ENCODE measurements at regions not wholly inside any gene's neighbourhood (a gene's known extent, or its start where the extent isn't known, plus 50 kb on each side); places are given as distances from the start of the nearest gene placed in this dataset.

DNA sequence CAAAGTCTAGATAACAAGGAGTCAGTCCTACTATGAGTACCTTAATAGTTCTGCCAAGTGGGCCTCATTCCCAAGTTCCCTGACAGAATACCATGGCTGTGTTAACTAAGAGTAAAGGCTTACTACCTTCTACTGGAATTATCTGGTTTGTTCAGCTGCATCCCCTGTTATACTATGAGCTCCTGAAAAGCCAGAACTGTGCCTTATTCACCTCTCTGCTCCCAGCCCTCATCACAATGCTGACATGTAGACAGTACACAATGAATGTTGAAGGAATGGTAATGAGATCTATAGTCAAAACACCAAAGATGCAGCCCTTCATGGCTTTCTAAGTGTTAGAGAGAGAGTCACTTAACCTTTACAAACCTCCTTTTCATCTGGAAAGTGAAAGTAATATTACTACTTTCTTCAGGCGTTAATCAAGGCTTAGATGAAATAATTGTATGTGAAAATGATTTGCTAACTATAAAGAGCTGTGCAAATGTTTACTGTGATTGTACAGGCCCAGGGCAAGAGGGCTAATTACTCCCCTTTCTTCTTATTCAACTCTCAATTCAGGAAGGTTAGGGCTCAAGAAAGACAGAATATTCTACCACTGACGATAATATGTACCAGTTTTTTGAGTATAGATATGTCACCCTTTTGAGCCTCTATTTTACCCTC, 70.3 kb upstream of the MROH9 start:
- no peak for DNase-seq

DNA sequence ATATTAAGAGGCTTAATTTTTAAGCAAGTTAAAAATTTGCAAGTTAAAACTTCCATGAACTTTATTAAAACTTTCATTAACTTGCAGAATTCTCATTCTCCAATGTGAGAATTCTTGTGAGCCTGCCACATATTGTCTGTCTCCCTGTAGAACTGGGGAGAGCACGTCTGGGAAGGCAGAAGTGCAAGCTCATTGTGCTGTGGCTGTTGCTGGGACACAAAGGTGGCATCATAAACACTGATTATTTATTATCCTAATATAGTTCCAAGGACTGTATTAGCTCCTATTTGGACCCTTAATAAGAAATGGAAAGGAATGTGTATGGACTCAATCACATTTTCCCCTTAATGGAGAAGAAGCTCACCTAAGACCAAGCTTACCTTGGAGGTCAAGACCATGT, 68.7 kb upstream of the MROH9 start:
- DNase-seq: no peak

DNA sequence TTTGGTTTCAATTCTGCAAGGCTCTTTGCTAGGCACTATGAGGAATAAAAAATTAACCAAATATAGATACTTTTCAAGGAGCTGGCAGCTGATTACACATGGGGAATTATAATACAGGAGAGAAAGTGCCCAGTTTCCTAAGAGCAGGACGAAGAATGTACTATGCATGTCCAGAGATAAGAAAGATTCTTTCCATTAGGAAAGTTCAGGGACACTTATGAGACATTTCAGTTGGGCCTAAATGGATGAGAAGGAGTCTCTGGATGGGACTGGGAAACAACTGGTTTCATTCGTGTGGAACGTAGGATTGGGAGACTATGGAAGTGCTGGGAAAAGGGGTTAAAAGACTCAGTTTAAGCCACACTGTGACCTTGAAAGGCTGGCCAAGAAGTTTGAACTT, 63.5 kb upstream of the MROH9 start:
- no peak for DNase-seq

DNA sequence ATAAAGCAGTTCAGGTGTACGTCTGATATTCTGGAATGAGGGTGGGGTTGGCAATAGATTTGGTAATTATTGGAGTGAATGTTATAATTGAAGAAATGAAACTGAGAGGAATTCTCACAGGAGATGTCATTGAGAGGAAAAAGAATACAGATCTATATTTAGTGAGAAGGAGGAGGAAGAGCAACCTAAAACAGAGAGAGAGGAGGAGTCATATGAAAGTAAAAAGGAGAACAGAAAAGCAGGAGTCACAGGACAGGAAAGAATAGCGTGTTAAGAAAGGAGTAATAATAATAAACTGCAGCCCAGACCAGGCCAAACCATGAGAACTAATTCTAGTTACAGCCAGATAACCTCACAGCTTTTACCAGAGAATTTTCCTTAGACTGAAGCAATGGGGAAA, 62.7 kb upstream of the MROH9 start:
- no peak for DNase-seq

DNA sequence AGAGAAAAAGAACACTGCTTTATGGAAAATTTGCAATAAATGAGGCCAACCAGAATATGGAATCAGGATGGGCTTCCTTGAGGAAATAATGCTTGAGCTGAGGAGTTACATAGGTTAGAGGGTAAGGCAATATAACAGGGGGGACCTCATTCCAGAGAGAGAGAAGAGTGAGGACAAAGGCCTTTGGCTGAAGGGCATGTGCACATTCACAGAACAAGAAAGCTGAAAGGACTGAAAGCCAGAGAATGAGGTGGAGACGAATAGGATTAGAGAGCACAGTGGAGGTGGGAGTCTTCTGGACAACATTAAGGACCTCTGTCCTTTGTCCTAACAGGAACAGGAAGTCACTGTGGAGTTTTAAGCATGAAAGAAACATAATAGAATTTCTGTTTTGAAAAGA, 60.7 kb upstream of the MROH9 start:
- DNase-seq: no peak

DNA sequence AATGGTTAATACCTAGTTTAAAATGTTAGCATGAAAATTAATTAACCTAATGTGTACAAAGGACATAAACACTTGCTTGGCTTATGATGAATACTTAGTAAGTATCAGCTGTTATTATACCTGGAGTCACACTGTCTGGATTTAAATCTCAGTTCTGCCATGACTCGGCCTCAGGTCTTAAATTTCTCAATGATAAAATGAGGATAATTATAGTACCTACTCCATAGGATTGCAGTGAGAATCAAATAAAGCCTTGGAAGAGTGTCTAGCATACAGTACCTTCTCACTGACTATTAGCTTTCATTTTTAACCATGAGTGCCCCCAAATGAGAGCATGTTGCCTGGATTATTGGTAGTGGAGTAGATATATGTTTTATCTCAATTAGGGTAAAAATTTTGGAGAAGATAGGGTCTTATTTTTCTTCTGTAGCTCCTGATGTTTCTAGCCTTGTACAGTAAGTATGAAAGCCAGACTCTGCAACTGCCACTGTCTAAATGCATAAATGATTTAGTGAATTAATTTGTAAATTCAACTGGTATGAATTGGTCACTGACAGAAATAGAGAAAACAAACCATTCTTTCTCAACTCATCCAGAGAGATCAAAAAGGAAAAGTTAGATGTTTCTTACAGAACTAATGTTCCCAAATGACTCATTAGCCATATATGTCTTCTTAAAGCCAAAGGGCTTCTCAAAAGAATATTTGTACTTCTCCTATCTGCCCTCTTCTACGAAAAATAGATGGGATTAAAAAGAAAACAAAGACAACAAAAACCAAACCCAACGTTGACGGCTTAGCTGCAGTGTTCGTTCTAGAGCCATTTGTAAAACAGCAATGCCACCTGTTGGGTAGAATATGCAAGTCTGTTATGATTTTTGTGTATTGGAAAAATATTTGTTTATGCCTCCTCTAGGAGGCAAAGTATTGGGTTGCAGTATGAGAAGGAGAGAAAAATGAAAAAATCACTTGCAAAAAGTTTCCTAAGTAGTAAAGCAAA, 53.8 kb upstream of the MROH9 start:
- peak in 1 of 5 experiments; percentile 1 for DNase-seq
